ENCODE measurements at regions not wholly inside any gene's neighbourhood (a gene's known extent, or its start where the extent isn't known, plus 50 kb on each side); places are given as distances from the start of the nearest gene placed in this dataset.

GRCh38 chr2:59033661-59034060 is 792.5 kb upstream of the FANCL start:
- H3K9me3 ChIP-seq (ENCODE audit: low read length): no peaks in the 10 kb centered on the region
- no peaks in the 10 kb centered on the region for H3K4me1 ChIP-seq (ENCODE audit: insufficient read depth, low read length, severe bottlenecking)
- H3K4me3 ChIP-seq (ENCODE audit: low read depth, low read length, poor library complexity, severe bottlenecking): no peak overlapping the region
- H4K20me1 ChIP-seq (ENCODE audit: insufficient read depth, low read length): no peaks in the 10 kb centered on the region
- no peaks in the 10 kb centered on the region for H3K79me2 ChIP-seq (ENCODE audit: insufficient read depth, low read length)
- H3K36me3 ChIP-seq (ENCODE audit: insufficient read depth, low read length): no peaks in the 10 kb centered on the region
- no peak overlapping the region for H2AFZ ChIP-seq (ENCODE audit: low read length)
- no peaks in the 10 kb centered on the region for H3K27me3 ChIP-seq (ENCODE audit: insufficient read depth, low read length)
- no peak overlapping the region for H3K4me2 ChIP-seq (ENCODE audit: low read length)
- no peak overlapping the region for H3K9ac ChIP-seq (ENCODE audit: low read length)
- no peaks in the 10 kb centered on the region for H3K9me2 ChIP-seq (ENCODE audit: low read depth, low read length)
- H3K27ac ChIP-seq (ENCODE audit: low read depth, low read length, poor library complexity, severe bottlenecking): no peak overlapping the region
- H3F3A ChIP-seq (ENCODE audit: insufficient read depth, low read length): no peaks in the 10 kb centered on the region
- no peak for TF ChIP-seq EZH2 (IDR thresholded peaks at IDR 0.05; ENCODE audit: borderline replicate concordance, low read length)
- TF ChIP-seq, protein P1, sequence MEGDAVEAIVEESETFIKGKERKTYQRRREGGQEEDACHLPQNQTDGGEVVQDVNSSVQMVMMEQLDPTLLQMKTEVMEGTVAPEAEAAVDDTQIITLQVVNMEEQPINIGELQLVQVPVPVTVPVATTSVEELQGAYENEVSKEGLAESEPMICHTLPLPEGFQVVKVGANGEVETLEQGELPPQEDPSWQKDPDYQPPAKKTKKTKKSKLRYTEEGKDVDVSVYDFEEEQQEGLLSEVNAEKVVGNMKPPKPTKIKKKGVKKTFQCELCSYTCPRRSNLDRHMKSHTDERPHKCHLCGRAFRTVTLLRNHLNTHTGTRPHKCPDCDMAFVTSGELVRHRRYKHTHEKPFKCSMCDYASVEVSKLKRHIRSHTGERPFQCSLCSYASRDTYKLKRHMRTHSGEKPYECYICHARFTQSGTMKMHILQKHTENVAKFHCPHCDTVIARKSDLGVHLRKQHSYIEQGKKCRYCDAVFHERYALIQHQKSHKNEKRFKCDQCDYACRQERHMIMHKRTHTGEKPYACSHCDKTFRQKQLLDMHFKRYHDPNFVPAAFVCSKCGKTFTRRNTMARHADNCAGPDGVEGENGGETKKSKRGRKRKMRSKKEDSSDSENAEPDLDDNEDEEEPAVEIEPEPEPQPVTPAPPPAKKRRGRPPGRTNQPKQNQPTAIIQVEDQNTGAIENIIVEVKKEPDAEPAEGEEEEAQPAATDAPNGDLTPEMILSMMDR (IDR thresholded peaks at IDR 0.05; ENCODE audit: low read length): no peak

DNA sequence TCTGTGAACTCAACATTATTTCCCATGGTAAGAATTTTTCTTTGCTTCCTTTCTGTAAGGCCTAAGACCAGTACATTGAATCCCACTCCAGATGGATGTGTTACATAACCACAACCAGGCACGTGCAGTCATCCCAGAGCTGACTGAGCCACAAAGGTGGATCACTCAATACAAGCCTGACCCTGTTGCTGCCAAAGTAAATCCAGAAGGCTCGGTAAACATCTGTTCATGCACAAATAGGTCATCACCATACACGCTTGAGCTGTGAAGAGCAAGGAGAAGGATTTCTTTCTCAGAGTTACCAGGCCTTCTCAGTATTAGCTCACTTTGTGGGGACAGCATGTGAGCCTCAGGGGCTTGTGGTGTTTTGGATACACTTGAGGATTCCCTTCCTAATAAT is 791.4 kb upstream of the FANCL start:
- Histone ChIP-seq H3K4me1 (ENCODE audit: insufficient read depth, low read length, severe bottlenecking) (no peaks in the 10 kb centered on the region), H3K27ac (ENCODE audit: low read depth, low read length, poor library complexity, severe bottlenecking) (no peak overlapping the region), H3K79me2 (ENCODE audit: insufficient read depth, low read length) (no peaks in the 10 kb centered on the region), H2AFZ (ENCODE audit: low read length) (no peak overlapping the region), H3K4me2 (ENCODE audit: low read length) (no peak overlapping the region), H3K9ac (ENCODE audit: low read length) (no peak overlapping the region), H3K27me3 (ENCODE audit: insufficient read depth, low read length) (no peaks in the 10 kb centered on the region), H3K9me3 (ENCODE audit: low read length) (no peaks in the 10 kb centered on the region), H3K4me3 (ENCODE audit: low read depth, low read length, poor library complexity, severe bottlenecking) (no peak overlapping the region), H4K20me1 (ENCODE audit: insufficient read depth, low read length) (no peaks in the 10 kb centered on the region), H3K36me3 (ENCODE audit: insufficient read depth, low read length) (no peaks in the 10 kb centered on the region), H3K9me2 (ENCODE audit: low read depth, low read length) (no peaks in the 10 kb centered on the region), H3F3A (ENCODE audit: insufficient read depth, low read length) (no peaks in the 10 kb centered on the region)
- TF ChIP-seq, protein P1 (IDR thresholded peaks at IDR 0.05; ENCODE audit: low read length): no peak
- TF ChIP-seq EZH2 (IDR thresholded peaks at IDR 0.05; ENCODE audit: borderline replicate concordance, low read length): no peak

DNA sequence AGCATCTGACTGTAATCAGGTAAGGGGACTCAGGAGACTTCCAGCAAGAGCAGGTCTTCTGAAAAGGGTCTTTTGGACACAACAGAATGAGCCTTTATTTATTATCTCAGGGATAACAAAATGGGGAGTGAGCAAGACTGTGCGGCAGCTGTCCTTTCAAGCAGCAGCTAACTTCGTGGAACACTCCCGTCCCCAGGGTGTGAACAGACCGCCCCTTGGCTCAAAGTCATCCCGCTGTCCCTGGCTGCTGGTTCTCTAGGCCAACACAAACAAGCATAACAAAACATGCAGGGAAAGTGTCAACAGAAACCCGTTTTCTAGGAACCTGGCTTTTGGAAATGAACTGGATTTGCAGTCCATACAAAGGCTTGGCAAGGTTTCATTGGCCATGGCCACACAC is 787.9 kb upstream of the FANCL start:
- Histone ChIP-seq H2AFZ (ENCODE audit: low read length) (no peak overlapping the region), H3K9ac (ENCODE audit: low read length) (no peak overlapping the region), H3K4me2 (ENCODE audit: low read length) (no peak overlapping the region), H3K9me3 (ENCODE audit: low read length) (no peaks in the 10 kb centered on the region), H3K4me3 (ENCODE audit: low read depth, low read length, poor library complexity, severe bottlenecking) (no peak overlapping the region), H3K4me1 (ENCODE audit: insufficient read depth, low read length, severe bottlenecking) (no peaks in the 10 kb centered on the region), H3F3A (ENCODE audit: insufficient read depth, low read length) (no peaks in the 10 kb centered on the region), H3K79me2 (ENCODE audit: insufficient read depth, low read length) (no peaks in the 10 kb centered on the region), H3K9me2 (ENCODE audit: low read depth, low read length) (no peaks in the 10 kb centered on the region), H3K36me3 (ENCODE audit: insufficient read depth, low read length) (no peaks in the 10 kb centered on the region), H3K27ac (ENCODE audit: low read depth, low read length, poor library complexity, severe bottlenecking) (no peak overlapping the region), H4K20me1 (ENCODE audit: insufficient read depth, low read length) (no peaks in the 10 kb centered on the region), H3K27me3 (ENCODE audit: insufficient read depth, low read length) (no peaks in the 10 kb centered on the region)
- TF ChIP-seq, protein P1 (IDR thresholded peaks at IDR 0.05; ENCODE audit: low read length): no peak
- no peak for TF ChIP-seq EZH2 (IDR thresholded peaks at IDR 0.05; ENCODE audit: borderline replicate concordance, low read length)

All from OCI-LY1 (cell line).